OCI-LY1 (cell line): ENCODE measurements at regions not wholly inside any gene's neighbourhood (a gene's known extent, or its start where the extent isn't known, plus 50 kb on each side); places are given as distances from the start of the nearest gene placed in this dataset.

Source experiments
- CTCF ChIP-seq: fragments of 200-600 bp; sonication (generic), shearing (Covaris generic); IDR thresholded peaks from 2 replicates; pipeline ENCODE4 v1.5.1; 2017; ENCODE audit warnings: mild to moderate bottlenecking, antibody characterized with exemption, low read length, moderate library complexity, mixed read lengths
- EZH2 ChIP-seq: fragments of 200-600 bp; sonication (generic), shearing (Covaris generic); IDR thresholded peaks from 2 replicates; pipeline ENCODE4 v1.8.0; 2017; ENCODE audit warnings: borderline replicate concordance, mixed run types, mild to moderate bottlenecking, antibody characterized with exemption, low read length, moderate library complexity, mixed read lengths

DNA sequence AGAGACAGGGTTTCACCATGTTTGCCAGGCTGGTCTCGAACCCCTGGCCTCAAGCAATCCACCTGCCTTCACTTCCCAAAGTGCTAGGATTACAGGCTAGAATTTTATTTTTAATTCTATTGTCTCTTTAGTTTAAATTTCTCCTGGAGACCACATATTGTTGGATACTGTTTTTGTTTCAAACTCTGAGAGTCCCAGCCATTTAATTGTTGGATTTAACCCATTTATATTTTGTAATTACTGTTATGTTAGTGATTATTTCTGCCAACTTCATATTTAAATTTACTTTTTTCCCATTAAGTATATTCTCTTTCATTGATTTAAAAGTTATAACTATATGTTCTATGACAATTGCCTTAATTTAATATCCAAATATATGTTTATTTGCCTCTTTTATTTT lies 185.6 kb downstream of the ZNF248 start:
- no peak for TF ChIP-seq CTCF
- TF ChIP-seq EZH2, result no peak
